ENCODE measurements at regions not wholly inside any gene's neighbourhood (a gene's known extent, or its start where the extent isn't known, plus 50 kb on each side); places are given as distances from the start of the nearest gene placed in this dataset.

- TF ChIP-seq, protein P1, sequence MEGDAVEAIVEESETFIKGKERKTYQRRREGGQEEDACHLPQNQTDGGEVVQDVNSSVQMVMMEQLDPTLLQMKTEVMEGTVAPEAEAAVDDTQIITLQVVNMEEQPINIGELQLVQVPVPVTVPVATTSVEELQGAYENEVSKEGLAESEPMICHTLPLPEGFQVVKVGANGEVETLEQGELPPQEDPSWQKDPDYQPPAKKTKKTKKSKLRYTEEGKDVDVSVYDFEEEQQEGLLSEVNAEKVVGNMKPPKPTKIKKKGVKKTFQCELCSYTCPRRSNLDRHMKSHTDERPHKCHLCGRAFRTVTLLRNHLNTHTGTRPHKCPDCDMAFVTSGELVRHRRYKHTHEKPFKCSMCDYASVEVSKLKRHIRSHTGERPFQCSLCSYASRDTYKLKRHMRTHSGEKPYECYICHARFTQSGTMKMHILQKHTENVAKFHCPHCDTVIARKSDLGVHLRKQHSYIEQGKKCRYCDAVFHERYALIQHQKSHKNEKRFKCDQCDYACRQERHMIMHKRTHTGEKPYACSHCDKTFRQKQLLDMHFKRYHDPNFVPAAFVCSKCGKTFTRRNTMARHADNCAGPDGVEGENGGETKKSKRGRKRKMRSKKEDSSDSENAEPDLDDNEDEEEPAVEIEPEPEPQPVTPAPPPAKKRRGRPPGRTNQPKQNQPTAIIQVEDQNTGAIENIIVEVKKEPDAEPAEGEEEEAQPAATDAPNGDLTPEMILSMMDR (IDR thresholded peaks at IDR 0.05), result no peak
- no peak for TF ChIP-seq ZFX (IDR thresholded peaks at IDR 0.05; ENCODE audit: borderline replicate concordance)
Observed at GRCh38 chrX:88990882-88991582, 244.0 kb downstream of the CPXCR1 start.

Data from 22Rv1 (cell line).